Posterior cingulate gyrus (tissue), 11 donors: ENCODE measurements at regions not wholly inside any gene's neighbourhood (a gene's known extent, or its start where the extent isn't known, plus 50 kb on each side); places are given as distances from the start of the nearest gene placed in this dataset.

Experiments
- DNase-seq, 10 donors: peaks; one replicate each; pipeline versions ENCODE4 v3.0.0 to v3.0.0-alpha.2; 2020 to 2021; ENCODE audit warnings: mixed read lengths in 3 of 10
- intact Hi-C: fragments of 100-400 bp; cut with DNase I; formaldehyde crosslinking; loops from one replicate; pipeline ENCODE4 v1.15.1; 2023

DNA sequence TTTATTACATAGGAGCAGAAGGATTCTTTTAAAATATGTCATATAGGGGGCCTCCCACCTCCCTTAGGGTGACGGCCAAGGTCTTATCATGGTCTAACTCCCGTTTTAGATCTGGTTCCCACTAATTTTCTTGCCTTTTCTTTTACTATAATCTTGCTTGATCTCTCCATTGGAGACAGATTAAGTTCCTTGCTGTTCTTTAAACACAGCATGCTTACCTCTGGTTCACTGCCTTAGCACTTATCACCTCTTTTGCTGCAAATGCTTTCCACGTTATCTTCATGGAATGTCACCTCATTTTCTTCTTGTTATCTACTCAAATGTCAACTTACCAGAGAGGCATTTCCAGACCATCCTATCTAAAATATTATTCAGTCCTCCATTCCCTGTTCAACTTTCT is 1047.6 kb downstream of the TLE4 start:
- intact Hi-C loops: no loop called here
- no peak for DNase-seq

GRCh38 chr9:80615964-80616363 is 1044.2 kb downstream of the TLE4 start:
- no peak for DNase-seq
- intact Hi-C loops: no loop called here

- no peak for DNase-seq
- intact Hi-C loops: no loop called here
Measured at GRCh38 chr9:80605793-80606192, 1034.0 kb downstream of the TLE4 start.

GRCh38 chr9:80605129-80605528 is 1033.4 kb downstream of the TLE4 start:
- no peak for DNase-seq
- intact Hi-C loops: no loop called here

- no peak for DNase-seq
- intact Hi-C loops: no loop called here
Measured at GRCh38 chr9:80602291-80602690, 1030.5 kb downstream of the TLE4 start.

DNA sequence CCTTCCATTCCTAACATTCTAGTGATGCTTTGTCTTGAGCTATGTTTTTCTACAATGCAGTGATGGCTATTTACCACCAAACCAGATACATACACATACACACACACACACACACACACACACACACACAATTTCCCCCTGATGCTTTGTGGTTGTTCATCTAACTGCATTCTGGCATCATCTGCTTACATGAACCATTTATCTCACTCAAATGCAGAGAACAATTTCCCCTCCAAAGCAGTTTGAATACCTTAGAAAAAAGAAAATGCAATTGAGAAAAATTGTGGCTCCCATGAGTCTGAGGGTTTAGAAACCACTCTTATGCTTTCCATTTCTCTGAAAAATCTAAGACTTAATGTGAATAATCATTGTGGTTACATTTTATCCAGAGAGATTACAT is 1024.8 kb downstream of the TLE4 start:
- DNase-seq: no peak
- intact Hi-C loops: no loop called here

DNA sequence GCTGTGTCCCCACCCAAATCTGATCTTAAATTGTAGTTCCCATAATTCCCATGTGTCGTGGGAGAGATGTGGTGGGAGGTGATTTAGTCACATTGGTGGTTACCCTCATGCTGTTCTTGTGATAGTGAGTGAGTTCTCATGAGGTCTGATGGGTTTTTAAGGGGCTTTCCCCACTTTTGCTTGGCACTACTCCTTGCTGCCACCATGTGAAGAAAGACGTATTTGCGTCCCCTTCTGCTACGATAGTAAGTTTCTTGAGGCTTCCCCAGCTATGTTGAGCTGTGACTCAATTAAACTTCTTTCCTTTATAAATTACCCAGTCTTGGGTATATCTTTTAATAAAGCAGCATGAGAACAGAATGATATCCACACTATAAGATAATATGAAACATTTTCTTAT is 1023.4 kb downstream of the TLE4 start:
- DNase-seq: no peak
- intact Hi-C loops: no loop called here

DNA sequence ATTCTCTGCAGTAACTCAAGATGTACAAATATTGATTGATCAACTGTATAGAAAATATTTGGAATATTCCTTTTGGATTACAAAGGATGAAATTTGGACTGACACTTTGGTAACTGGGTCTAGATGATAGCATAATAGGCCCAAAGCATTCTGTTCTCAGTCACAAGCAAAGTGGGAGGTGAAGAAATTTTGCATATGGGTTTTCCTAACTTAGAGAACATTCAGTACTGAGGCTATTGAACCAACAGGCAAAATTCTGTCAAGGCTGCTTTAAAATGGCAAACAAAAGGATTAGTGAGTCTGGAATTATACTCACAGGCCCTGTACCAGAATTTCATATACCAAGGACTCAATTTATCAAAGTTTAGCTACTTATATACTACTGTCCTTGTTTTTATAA is 1020.6 kb downstream of the TLE4 start:
- DNase-seq: no peak
- intact Hi-C loops: no loop called here

GRCh38 chr9:80586786-80587330 is 1015.1 kb downstream of the TLE4 start:
- intact Hi-C loops: no loop called here
- DNase-seq: no peak

DNA sequence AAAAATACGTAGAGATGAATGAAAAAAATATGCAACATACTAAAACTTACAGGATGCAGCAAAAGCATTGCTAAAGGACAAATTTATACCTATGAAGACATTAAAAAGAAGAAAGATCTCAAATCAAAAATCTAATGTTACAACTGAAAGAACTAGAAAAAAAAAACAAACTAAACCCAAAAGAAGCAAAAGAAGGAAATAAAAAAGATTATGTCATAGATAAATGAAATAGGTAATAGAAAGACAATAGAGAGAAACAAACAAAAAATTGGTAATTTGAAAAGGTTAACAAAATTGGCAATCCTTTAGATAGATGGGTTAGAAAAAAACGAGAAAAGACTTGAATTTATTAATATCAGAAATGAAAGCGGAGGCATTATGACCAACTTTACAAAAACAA is 1000.2 kb downstream of the TLE4 start:
- intact Hi-C loops: no loop called here

DNA sequence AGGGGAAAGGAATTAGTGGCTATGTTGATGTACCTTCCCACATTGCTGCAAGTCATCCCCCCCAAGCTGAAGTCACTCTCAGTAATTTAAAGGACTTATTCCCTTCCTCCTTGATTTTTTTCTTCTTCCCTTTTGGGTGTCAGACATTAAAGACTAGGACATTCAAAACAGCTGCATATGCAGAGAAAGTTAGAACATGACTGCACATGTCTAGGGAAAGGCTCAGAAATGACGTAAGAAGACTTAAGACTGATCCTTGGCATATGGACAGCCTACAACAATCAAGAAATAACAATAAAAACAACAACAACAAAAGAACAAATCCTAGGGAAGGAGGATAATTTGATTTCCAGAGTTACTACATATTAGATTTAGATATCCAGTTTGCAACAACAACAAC is 997.5 kb downstream of the TLE4 start:
- intact Hi-C loops: no loop called here
- DNase-seq: no peak

More for the DNA sequence above, 1000.2 kb downstream of the TLE4 start:
- no peak for DNase-seq

- intact Hi-C loops: no loop called here
- DNase-seq: no peak
Measured at GRCh38 chr9:80561526-80561925, 989.8 kb downstream of the TLE4 start.

DNA sequence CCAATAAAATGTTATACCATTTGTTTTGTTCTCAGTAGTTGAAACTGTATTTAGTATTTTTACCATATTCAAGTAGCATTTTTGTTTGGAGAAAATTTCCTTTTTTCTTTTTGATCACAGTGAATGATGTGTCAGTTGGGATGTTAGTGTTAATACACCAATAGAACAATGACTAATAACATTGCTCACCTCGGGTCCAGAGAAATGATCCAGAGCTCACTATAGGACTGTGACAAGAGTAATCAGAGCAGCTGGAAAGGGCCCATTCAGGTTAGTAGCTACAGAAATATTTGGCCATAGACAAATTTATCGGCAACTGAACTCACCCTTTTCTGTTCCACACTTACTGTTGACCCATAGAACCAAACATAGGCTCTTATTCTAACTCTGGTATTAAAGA is 989.2 kb downstream of the TLE4 start:
- DNase-seq: no peak
- intact Hi-C loops: no loop called here

GRCh38 chr9:80557256-80557655 is 985.5 kb downstream of the TLE4 start:
- no peak for DNase-seq
- intact Hi-C loops: no loop called here

GRCh38 chr9:80556631-80557030 is 984.9 kb downstream of the TLE4 start:
- no peak for DNase-seq
- intact Hi-C loops: no loop called here

GRCh38 chr9:80555782-80556325 is 984.1 kb downstream of the TLE4 start:
- intact Hi-C loops: no loop called here

DNA sequence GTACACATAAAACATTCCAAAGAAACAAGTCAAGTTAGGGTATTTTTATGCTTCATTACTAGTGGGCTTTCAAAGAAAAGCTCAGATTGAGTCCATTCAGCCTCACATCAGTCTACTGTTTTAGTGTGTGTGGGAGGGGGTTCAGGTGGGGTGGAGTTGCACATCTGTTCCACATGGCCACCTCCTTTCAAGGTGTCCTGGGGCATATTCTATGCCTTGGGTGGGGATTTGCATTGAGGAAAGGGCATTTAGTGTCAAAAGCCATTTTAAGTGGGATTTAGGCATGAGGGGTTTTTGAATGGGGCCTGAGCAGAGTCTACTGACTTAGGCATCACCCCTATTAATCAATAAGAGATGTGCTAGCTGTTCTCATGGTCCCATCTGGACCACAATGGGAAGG is 983.1 kb downstream of the TLE4 start:
- no peak for DNase-seq
- intact Hi-C loops: no loop called here

More at GRCh38 chr9:80555782-80556325, 984.1 kb downstream of the TLE4 start:
- no peak for DNase-seq

DNA sequence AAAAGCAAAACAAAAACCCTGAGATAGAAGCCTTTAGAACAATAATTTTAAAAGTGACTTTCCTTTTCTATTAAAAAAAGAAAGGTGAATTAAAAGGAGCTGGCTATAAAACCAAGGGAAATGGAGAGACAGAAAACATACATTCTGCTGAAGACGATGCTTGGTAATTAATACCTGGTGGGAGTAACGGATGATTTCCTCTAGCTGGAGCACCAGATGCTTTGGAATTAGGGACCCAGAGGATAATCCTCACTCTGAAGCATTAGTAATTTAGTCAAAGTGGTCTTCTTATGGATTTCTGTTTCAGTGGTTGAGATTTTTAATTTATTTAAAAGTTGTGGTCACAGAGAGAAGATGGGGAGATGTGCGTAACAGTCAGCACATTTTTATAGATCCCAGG is 982.5 kb downstream of the TLE4 start:
- intact Hi-C loops: no loop called here
- no peak for DNase-seq

DNA sequence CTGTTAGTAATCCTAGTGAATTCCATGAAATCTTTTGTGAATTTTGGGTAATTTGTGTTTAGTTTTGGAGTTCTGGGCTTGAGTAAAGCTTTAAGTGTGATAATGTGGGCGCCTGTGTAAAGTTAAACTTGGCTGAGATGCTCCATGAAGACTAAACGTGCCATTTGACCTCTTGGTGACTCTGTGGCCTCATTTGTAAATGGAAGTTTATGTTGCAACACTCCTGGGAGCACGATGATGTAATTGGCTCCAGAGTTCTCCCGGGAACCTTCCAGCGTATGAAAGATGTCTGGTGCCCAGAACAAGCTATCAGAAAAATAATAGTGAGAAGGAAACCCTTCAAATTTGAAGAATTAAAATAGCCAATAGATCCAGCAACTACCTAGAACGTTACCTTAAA is 981.2 kb downstream of the TLE4 start:
- no peak for DNase-seq
- intact Hi-C loops: no loop called here

DNA sequence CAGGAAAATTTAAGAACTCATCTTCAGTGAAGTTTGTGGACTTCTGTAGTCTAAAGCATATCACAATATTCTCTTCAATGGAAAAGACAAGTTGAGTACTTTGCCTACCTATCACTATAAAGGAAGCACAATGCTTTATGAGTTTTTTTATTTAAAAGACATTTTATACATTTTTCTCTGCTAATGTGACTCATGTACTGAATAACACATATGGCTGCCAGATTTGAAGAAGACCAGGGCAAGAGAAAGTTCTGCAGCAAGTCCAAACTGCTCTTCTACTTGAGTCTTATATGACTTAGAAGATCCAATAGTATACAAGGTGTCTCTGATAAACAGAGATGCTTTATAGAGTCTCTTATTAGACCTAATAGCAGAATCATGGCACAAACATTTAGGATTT is 978.4 kb downstream of the TLE4 start:
- intact Hi-C loops: no loop called here

DNA sequence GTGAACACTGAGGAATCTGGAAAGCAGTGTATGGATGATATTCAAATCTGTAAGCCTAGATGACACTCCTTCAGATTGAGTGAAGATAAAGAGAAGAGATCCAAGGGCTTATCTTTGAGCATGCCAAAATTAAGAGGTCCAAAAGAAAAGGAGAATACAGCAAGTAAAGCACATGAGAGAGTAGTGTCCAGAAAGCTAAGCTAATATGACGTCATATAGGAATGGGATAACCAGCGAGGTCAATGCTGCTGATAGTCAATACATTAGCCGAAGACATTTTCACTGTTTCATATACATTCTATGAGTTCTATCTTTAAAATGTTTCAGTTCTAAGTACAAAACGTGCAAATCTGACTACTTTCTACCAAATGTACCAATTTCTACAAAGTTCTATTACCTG is 975.8 kb downstream of the TLE4 start:
- intact Hi-C loops: no loop called here
- DNase-seq: no peak

More for the DNA sequence above, 978.4 kb downstream of the TLE4 start:
- no peak for DNase-seq

GRCh38 chr9:80540387-80540786 is 968.6 kb downstream of the TLE4 start:
- intact Hi-C loops: no loop called here

GRCh38 chr9:80538976-80539375 is 967.2 kb downstream of the TLE4 start:
- intact Hi-C loops: no loop called here
- DNase-seq: no peak

More at GRCh38 chr9:80540387-80540786, 968.6 kb downstream of the TLE4 start:
- no peak for DNase-seq
